ENCODE measurements at regions not wholly inside any gene's neighbourhood (a gene's known extent, or its start where the extent isn't known, plus 50 kb on each side); places are given as distances from the start of the nearest gene placed in this dataset.

DNA sequence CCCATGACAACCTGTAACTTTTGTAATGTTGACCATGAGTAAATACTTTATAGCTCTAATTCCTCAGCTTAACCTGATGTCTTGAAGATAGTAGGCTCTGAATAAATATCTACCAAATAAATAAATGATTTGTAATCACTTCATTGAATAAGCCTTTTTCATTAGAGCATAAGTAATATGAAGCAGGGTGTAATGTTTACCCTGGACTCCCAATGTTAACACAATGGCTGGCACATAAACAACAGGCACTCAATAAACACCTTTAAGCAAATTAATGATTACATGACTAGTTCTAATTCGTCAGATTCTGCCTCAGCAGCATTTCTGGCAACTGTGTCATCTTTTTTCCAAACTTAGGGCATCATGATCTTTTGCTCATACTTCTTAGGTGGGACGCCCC, 396.3 kb downstream of the LIG4 start:
- Histone ChIP-seq H3K4me3 (ENCODE audit: low read length) (no peak overlapping the region), H3K9ac (ENCODE audit: low read length) (no peak overlapping the region), H3K79me2 (replicated peaks; ENCODE audit: insufficient read depth, low read length) (no peaks in the 10 kb centered on the region), H4K20me1 (ENCODE audit: insufficient read depth) (no peaks in the 10 kb centered on the region), H3K9me2 (ENCODE audit: insufficient read depth, low read length) (no peaks in the 10 kb centered on the region), H3K4me2 (ENCODE audit: low read length) (no peak overlapping the region), H3K27me3 (ENCODE audit: insufficient read depth, low read depth, low read length) (no peaks in the 10 kb centered on the region), H3K9me3 (ENCODE audit: low read length) (no peaks in the 10 kb centered on the region), H3K27ac (ENCODE audit: low read length) (no peak overlapping the region), H3F3A (ENCODE audit: insufficient read depth, low read length, poor library complexity, severe bottlenecking) (no peaks in the 10 kb centered on the region), H3K36me3 (ENCODE audit: insufficient read depth, low read length) (no peaks in the 10 kb centered on the region), H2AFZ (ENCODE audit: low read depth, low read length) (no peak overlapping the region)
- TF ChIP-seq, protein P1, sequence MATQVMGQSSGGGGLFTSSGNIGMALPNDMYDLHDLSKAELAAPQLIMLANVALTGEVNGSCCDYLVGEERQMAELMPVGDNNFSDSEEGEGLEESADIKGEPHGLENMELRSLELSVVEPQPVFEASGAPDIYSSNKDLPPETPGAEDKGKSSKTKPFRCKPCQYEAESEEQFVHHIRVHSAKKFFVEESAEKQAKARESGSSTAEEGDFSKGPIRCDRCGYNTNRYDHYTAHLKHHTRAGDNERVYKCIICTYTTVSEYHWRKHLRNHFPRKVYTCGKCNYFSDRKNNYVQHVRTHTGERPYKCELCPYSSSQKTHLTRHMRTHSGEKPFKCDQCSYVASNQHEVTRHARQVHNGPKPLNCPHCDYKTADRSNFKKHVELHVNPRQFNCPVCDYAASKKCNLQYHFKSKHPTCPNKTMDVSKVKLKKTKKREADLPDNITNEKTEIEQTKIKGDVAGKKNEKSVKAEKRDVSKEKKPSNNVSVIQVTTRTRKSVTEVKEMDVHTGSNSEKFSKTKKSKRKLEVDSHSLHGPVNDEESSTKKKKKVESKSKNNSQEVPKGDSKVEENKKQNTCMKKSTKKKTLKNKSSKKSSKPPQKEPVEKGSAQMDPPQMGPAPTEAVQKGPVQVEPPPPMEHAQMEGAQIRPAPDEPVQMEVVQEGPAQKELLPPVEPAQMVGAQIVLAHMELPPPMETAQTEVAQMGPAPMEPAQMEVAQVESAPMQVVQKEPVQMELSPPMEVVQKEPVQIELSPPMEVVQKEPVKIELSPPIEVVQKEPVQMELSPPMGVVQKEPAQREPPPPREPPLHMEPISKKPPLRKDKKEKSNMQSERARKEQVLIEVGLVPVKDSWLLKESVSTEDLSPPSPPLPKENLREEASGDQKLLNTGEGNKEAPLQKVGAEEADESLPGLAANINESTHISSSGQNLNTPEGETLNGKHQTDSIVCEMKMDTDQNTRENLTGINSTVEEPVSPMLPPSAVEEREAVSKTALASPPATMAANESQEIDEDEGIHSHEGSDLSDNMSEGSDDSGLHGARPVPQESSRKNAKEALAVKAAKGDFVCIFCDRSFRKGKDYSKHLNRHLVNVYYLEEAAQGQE (IDR thresholded peaks at IDR 0.05; ENCODE audit: borderline replicate concordance): no peak
- TF ChIP-seq SMC3 (conservative IDR thresholded peaks at IDR 0.05; ENCODE audit: poor library complexity) (no peak), EP300 (conservative IDR thresholded peaks at IDR 0.05; ENCODE audit: poor library complexity, severe bottlenecking) (no peak), RAD21 (conservative IDR thresholded peaks at IDR 0.05) (no peak), MXI1 (conservative IDR thresholded peaks at IDR 0.05; ENCODE audit: poor library complexity, severe bottlenecking) (no peak), CTCF (IDR thresholded peaks at IDR 0.05; ENCODE audit: poor library complexity, severe bottlenecking) (no peak), TAF1 (IDR thresholded peaks at IDR 0.05; ENCODE audit: low read depth) (no peak), EZH2 (IDR thresholded peaks at IDR 0.05; ENCODE audit: borderline replicate concordance, insufficient read depth, low read length, poor library complexity, severe bottlenecking) (no peak), POLR2AphosphoS5 (IDR thresholded peaks at IDR 0.05) (no peak)

- Histone ChIP-seq H3K27me3 (ENCODE audit: insufficient read depth, low read depth, low read length) (no peaks in the 10 kb centered on the region), H3K36me3 (ENCODE audit: insufficient read depth, low read length) (no peaks in the 10 kb centered on the region), H3F3A (ENCODE audit: insufficient read depth, low read length, poor library complexity, severe bottlenecking) (no peaks in the 10 kb centered on the region), H3K9me2 (ENCODE audit: insufficient read depth, low read length) (no peaks in the 10 kb centered on the region), H3K4me3 (ENCODE audit: low read length) (no peak overlapping the region), H2AFZ (ENCODE audit: low read depth, low read length) (no peak overlapping the region), H4K20me1 (ENCODE audit: insufficient read depth) (no peaks in the 10 kb centered on the region), H3K4me2 (ENCODE audit: low read length) (no peak overlapping the region), H3K79me2 (replicated peaks; ENCODE audit: insufficient read depth, low read length) (no peaks in the 10 kb centered on the region), H3K9me3 (ENCODE audit: low read length) (no peaks in the 10 kb centered on the region), H3K9ac (ENCODE audit: low read length) (no peak overlapping the region), H3K27ac (ENCODE audit: low read length) (no peak overlapping the region)
- TF ChIP-seq POLR2AphosphoS5 (IDR thresholded peaks at IDR 0.05) (no peak), EZH2 (IDR thresholded peaks at IDR 0.05; ENCODE audit: borderline replicate concordance, insufficient read depth, low read length, poor library complexity, severe bottlenecking) (no peak), MXI1 (conservative IDR thresholded peaks at IDR 0.05; ENCODE audit: poor library complexity, severe bottlenecking) (no peak), CTCF (IDR thresholded peaks at IDR 0.05; ENCODE audit: poor library complexity, severe bottlenecking) (no peak), RAD21 (conservative IDR thresholded peaks at IDR 0.05) (no peak), SMC3 (conservative IDR thresholded peaks at IDR 0.05; ENCODE audit: poor library complexity) (no peak), EP300 (conservative IDR thresholded peaks at IDR 0.05; ENCODE audit: poor library complexity, severe bottlenecking) (no peak), TAF1 (IDR thresholded peaks at IDR 0.05; ENCODE audit: low read depth) (no peak)
- TF ChIP-seq, protein P1 (IDR thresholded peaks at IDR 0.05; ENCODE audit: borderline replicate concordance): no peak
These were observed 397.6 kb downstream of the LIG4 start for GRCh38 chr13:107817647-107818287.

All from neural cell (in vitro differentiated cells).